GM21515 (cell line): ENCODE measurements at regions not wholly inside any gene's neighbourhood (a gene's known extent, or its start where the extent isn't known, plus 50 kb on each side); places are given as distances from the start of the nearest gene placed in this dataset.

Experiments used
- ATAC-seq: cut with Tn5 transposase; IDR thresholded peaks from one replicate; pipeline ENCODE4 v1.9.1; 2021; ENCODE audit not compliant: unreplicated experiment

GRCh38 chr4:4746444-4746843 is 113.0 kb upstream of the MSX1 start:
- no peak for ATAC-seq

- ATAC-seq: no peak
Observed at GRCh38 chr4:4740071-4740470, 119.4 kb upstream of the MSX1 start.

DNA sequence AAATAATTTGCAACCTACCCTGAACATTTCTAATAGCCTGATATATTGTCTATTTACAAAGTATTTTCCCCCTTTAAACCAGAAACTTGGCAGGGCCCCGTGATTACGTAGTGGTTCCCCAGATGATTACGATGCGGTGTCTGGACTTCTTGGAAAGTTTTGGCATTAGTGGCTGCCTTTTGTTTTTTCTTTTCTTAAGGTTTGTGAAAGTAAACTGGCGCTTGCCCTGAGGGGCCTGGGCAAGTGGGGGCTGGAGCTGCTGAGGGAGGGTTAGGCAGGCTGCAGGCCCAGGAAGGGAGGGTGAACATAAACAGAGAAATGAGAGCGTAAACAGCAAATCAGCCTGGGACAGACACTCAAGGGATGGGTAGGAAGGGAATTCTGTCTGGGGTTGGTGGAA is 123.6 kb upstream of the MSX1 start:
- no peak for ATAC-seq

- no peak for ATAC-seq
Observed at GRCh38 chr4:4735136-4735750, 124.2 kb upstream of the MSX1 start.

DNA sequence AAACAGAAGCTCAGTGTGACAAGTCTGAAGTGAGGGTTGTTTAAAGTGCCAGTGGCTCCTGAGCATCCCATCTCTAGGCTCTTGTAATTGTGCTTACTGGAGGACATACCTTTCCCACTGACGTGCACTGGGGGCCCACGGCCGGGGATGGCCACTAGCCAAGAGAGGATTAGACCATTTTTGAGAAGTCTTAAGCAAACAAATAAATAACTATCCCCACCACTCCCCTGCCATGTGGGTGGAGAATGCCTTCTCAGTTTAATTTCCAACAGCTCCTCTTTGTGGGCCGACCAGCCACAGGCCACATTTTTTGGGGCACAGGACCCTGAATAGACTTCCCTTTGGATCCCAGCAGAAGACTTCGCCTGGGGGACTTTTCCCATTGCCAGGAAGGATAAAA is 125.0 kb upstream of the MSX1 start:
- no peak for ATAC-seq

DNA sequence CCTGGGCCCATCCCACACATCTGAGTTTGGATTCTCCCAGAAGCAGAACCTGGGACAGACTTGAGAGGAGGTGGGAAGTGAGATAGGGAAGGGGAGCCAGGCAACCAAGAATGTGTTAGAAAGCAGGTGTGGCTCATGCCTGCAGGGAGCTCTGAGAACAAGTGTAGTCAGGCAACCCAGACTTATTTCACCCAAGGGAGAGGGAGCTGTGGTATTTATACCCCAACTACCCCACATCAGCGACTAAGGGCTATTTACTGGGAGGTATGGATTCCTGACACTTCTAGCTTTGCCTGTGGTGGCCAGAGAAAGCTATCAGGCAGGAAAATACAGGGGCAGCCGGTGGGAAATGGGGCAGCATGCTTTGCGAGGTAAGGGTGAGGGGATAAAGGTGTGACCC is 125.8 kb upstream of the MSX1 start:
- no peak for ATAC-seq

DNA sequence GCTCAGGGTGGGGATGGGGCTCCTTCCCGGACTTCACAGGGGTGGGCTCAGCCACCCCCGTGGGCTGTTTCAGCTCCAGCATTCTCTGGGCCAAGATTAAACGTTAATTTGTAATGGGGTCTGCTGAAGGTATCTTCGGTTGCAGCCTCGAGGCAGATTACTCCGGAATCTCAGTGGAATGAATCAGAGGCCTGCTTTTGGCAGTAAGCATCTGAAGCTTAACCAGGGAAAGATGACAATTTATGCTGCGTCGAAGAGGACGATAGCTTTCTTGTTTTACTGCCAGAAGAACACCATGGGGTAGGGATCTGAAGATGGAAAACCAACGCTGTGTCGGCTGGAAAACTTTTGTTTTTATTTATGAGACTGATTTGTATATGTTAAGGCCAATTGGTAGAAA is 129.2 kb upstream of the MSX1 start:
- no peak for ATAC-seq

GRCh38 chr4:4729206-4729605 is 130.3 kb upstream of the MSX1 start:
- no peak for ATAC-seq

DNA sequence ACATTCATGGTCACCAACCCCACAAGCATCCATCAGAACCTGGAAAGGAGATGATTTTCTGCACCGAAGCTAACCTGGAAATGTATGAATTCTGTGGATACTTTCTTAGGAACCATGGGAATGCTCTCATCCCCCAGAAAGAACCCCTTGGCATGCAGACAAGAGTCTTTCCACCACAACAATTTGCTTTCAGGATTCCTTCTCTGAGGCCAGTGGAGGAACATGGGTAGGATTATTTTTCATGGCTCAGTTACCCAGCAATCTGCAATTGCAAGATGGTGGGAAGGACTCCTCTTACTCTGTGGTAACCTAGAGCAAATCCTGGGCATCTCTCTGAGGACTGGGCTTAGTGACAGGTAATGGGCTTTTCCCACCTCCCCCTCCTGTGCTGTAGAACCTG is 131.9 kb upstream of the MSX1 start:
- ATAC-seq: no peak

- no peak for ATAC-seq
Observed at GRCh38 chr4:4726051-4726450, 133.4 kb upstream of the MSX1 start.

DNA sequence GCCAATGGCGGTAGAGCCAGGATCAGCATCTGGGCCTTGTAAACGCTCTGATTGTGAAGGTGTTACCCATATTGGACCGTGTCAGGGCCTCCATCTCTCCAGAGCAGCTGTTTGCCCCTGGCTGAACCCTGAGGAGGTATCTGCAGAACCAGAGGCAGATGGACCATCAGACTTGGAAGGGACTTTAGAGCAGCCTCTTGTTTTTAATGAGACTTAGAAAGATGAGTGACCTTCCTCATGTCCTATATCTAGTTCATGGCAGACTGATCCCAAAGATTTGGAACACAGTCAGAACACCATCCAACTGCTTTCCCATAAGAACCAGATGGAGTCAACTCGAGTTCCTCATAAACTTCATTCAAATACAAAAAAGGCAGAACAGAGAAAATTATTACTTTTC is 135.1 kb upstream of the MSX1 start:
- no peak for ATAC-seq

DNA sequence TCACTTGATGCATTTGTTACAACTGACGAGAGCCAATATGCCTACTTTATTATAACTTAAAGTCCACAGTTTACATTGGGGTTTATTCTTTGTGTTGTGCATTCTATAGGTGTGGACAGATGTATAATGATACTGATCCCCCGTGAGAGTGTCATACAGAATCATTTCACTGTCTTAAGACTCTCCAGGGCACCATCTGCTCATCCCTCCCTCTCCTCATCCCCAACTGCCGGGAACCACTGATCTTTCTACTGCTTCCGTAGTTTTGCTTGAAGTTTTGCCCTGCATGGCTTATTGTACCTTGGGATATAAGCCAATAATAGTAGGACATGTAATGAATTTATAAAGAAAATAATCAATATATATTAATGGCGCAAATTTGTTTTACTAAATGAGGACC is 137.8 kb upstream of the MSX1 start:
- no peak for ATAC-seq

DNA sequence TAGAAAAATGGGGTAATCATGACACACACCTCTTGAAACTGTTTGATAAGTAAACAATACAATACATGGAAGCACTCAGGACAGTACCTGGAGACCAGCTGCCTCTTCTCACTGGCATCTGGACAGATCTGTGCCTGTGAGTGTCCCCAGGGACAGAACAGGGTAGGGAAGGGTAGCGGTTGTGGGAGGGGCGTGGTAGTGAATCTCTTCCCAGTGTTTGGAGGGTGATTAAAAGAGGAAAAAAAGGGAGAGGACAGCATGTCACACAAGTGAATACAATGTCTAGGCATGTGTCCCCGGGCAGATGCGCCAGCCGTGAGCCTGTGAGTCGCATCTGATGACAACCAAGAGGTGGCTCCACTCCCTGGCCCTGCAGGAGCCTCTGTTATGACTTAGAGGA is 138.8 kb upstream of the MSX1 start:
- no peak for ATAC-seq

- ATAC-seq: no peak
Observed at GRCh38 chr4:4719436-4719835, 140.0 kb upstream of the MSX1 start.

DNA sequence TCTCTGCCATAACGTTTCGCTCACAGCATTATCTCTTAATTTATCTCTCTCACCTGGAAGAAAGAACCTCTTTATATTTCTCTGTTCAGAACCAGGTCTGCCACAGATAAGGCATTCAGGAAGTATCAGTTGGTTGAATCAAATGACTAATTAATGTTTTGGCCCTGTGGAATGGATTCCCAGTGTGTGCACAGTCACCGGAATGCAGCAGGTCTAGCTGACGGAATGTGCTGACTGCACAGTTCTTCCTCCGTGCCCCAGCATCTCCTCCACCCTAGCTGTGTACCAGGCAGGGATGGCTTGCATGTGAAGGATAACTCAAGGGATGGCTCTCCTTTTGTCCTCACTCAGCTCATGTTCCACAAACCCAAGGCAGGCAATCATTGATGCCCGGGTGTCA is 141.8 kb upstream of the MSX1 start:
- ATAC-seq: no peak

- ATAC-seq: no peak
Observed at GRCh38 chr4:4714331-4714730, 145.1 kb upstream of the MSX1 start.

DNA sequence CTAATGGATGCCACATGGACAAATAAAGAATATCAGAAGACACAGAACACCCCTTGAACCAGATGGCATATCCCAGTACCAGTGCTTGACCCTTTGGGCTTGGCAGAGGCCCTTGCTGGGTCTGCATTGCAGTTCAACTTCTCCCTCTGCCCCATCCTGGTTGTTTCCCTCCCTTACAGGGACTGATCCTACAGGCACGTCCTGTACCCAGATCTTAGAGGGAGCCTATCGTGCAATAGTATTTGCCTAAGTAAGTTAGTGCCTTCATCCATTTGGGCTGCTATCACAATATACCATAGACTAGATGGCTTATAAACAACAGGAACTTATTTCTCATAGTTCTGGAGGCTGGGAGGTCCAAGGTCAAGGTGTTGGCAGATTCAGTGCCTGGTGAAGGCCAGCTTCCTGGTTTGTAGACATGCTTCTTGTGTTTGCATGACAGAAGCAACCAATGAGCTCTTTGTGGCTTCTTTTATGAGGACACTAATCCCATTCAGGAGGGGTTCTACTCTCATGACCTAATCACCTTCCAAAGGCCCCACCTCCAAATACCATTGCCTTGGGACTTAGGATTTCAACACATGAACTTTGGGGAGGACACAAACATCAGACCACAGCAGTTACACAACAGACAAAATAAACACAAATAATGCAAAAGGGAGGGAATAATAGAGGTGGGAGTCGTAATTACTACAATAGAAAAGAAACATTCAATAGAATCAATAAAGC is 146.5 kb upstream of the MSX1 start:
- ATAC-seq: no peak

DNA sequence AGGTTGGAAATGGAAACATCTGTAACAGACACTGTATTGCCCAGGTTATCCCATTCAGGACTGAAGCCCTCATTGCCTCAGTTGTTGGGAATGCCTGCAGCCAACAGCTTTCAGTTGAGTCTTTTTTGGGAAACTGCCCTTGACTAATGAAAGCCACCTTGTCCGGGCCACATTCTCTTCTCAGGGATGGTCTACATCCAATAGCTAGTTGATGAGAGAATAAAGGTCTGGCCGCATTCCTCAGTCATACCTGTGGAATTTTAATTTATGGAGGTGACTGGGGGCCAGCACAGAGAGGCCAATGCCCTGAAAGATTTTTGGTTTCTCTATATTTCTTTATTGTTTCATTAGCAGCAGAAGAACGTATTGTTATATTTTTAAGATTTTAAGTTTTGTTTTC is 147.6 kb upstream of the MSX1 start:
- no peak for ATAC-seq

DNA sequence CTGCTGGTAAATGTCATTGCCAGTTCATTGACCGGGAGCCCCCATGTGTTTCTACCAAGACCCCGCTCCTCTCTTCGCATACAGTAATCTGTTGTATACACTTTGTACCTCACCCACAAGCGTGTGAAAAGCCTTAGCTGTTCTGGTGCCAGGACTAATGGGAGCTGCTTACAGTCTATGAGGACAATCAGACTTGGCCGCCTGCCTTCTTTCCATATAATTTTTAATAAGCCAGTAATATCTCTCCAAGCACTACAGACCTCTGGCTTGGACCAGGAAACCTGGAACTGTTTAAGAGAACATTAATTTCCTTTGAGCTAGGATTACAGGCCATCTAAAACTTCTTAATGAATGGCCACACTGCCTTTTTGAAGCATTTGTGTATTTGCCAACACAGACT is 149.7 kb upstream of the MSX1 start:
- ATAC-seq: no peak

GRCh38 chr4:4704267-4704666 is 155.2 kb upstream of the MSX1 start:
- ATAC-seq: no peak

- no peak for ATAC-seq
Observed at GRCh38 chr4:4697584-4697983, 155.7 kb upstream of the STX18 start.

- ATAC-seq: no peak
Observed at GRCh38 chr4:4696530-4696929, 154.7 kb upstream of the STX18 start.

GRCh38 chr4:4695497-4695896 is 153.6 kb upstream of the STX18 start:
- no peak for ATAC-seq
